Colonic mucosa (tissue), 4 donors: ENCODE measurements at regions not wholly inside any gene's neighbourhood (a gene's known extent, or its start where the extent isn't known, plus 50 kb on each side); places are given as distances from the start of the nearest gene placed in this dataset.

Experiments used
- DNase-seq: peaks from one replicate; pipeline ENCODE4 v3.0.0-alpha.2; 2020
- H3K27ac ChIP-seq: fragments of 200-600 bp; one replicate; pipeline ENCODE4 v1.8.0; 2021
- H3K27me3 ChIP-seq: fragments of 200-600 bp; one replicate; pipeline ENCODE4 v1.8.0; 2021
- H3K36me3 ChIP-seq: fragments of 200-600 bp; one replicate; pipeline ENCODE4 v1.8.0; 2021
- H3K4me1 ChIP-seq: fragments of 200-600 bp; one replicate; pipeline ENCODE4 v1.8.0; 2021; ENCODE audit warnings: mild to moderate bottlenecking
- H3K4me3 ChIP-seq: fragments of 200-600 bp; one replicate; pipeline ENCODE4 v1.8.0; 2021
- H3K9ac ChIP-seq, 2 donors: one replicate each; pipeline ENCODE4 v1.7.0; 2013; ENCODE audit warnings: control low read depth in 2 of 2, low read depth in 2 of 2, low read length in 2 of 2
- H3K9me3 ChIP-seq: fragments of 200-600 bp; one replicate; pipeline ENCODE4 v1.8.0; 2021
- CTCF ChIP-seq: fragments of 200-600 bp; IDR thresholded peaks from one replicate; pipeline ENCODE4 v1.8.0; 2022; ENCODE audit warnings: antibody characterized with exemption, mild to moderate bottlenecking
- intact Hi-C: fragments of 100-400 bp; cut with DNase I; formaldehyde crosslinking; loops from one replicate; pipeline ENCODE4 v1.14.1; 2022
- donor health status: healthy.
- donor health status: DM: no; HTN: no; CAD: no.
- donor health status: DM: no; HTN: no; CAD: no.

DNA sequence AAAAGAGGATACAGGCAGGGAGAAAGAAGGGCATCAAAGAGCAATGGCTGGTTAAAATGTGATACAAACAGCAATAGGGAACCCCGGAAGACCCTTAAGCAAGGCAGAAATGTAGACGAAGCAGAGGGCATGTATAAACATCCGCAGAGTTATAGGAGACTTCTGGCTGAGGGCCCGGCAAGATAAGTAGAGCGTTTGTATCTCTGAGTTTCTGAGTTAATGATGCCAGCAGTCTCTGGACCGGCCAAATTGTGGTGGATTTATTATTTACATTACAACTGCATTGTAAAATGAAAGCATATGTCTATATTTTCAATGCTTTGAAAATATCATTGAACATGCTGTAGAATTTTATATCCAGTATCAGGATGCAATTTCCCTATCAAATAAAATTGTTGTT, 148.0 kb upstream of the KCTD1 start:
- Histone ChIP-seq H3K4me3 (no peak overlapping the region), H3K27me3 (no peaks in the 10 kb centered on the region), H3K36me3 (no peaks in the 10 kb centered on the region), H3K27ac (no peak overlapping the region), H3K9me3 (no peaks in the 10 kb centered on the region), H3K9ac (no peak overlapping the region), H3K4me1 (no peaks in the 10 kb centered on the region)
- TF ChIP-seq CTCF: no peak
- DNase-seq: no peak
- intact Hi-C loops: no loop called here

- H3K27me3 ChIP-seq: no peaks in the 10 kb centered on the region
- no peak for TF ChIP-seq CTCF
- no peak overlapping the region for H3K4me3 ChIP-seq
- no peak overlapping the region for H3K9ac ChIP-seq
- DNase-seq: no peak
- no peaks in the 10 kb centered on the region for H3K9me3 ChIP-seq
- no peaks in the 10 kb centered on the region for H3K4me1 ChIP-seq
- no peak overlapping the region for H3K27ac ChIP-seq
- no peaks in the 10 kb centered on the region for H3K36me3 ChIP-seq
- intact Hi-C loops: no loop called here
These were observed 141.0 kb upstream of the KCTD1 start for GRCh38 chr18:26689226-26689879.

- H3K9me3 ChIP-seq: no peaks in the 10 kb centered on the region
- H3K9ac ChIP-seq: no peak overlapping the region
- DNase-seq: no peak
- H3K27ac ChIP-seq: no peak overlapping the region
- H3K4me1 ChIP-seq: no peaks in the 10 kb centered on the region
- TF ChIP-seq CTCF: no peak
- H3K36me3 ChIP-seq: no peaks in the 10 kb centered on the region
- no peak overlapping the region for H3K4me3 ChIP-seq
- H3K27me3 ChIP-seq: no peaks in the 10 kb centered on the region
- intact Hi-C loops: no loop called here
These were observed 138.2 kb upstream of the KCTD1 start for GRCh38 chr18:26686532-26686931.

- Histone ChIP-seq H3K9ac (no peak overlapping the region), H3K9me3 (no peaks in the 10 kb centered on the region), H3K4me3 (no peak overlapping the region), H3K27ac (no peak overlapping the region), H3K27me3 (no peaks in the 10 kb centered on the region), H3K36me3 (no peaks in the 10 kb centered on the region), H3K4me1 (no peaks in the 10 kb centered on the region)
- DNase-seq: no peak
- intact Hi-C loops: no loop called here
- no peak for TF ChIP-seq CTCF
These were observed 137.2 kb upstream of the KCTD1 start for GRCh38 chr18:26685438-26686157.

DNA sequence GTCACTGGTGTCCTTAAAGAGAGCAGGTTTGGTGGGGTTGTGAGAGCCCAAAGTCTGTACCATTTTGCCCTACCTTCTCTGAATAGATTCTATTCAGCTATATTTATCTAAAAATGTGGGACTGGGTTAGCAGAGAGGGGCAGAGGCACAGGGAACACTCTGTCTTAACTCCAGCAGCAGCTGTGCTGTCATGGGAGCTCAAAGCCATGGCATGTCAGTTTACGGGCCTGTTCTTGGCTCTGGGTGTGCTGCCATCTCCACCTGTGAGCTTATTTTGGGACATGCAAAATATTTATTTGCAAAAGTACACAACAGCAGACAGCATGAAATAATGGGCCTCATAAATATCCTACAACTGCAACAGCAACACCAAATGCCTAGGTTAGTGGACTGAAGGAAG, 129.6 kb upstream of the KCTD1 start:
- no peaks in the 10 kb centered on the region for H3K27me3 ChIP-seq
- intact Hi-C loops: no loop called here
- H3K4me1 ChIP-seq: no peaks in the 10 kb centered on the region
- no peak overlapping the region for H3K4me3 ChIP-seq
- H3K27ac ChIP-seq: no peak overlapping the region
- no peak overlapping the region for H3K9ac ChIP-seq
- TF ChIP-seq CTCF: no peak
- H3K9me3 ChIP-seq: no peaks in the 10 kb centered on the region
- DNase-seq: no peak
- no peaks in the 10 kb centered on the region for H3K36me3 ChIP-seq
